ENCODE measurements at regions not wholly inside any gene's neighbourhood (a gene's known extent, or its start where the extent isn't known, plus 50 kb on each side); places are given as distances from the start of the nearest gene placed in this dataset.

- TF ChIP-seq, protein P1, sequence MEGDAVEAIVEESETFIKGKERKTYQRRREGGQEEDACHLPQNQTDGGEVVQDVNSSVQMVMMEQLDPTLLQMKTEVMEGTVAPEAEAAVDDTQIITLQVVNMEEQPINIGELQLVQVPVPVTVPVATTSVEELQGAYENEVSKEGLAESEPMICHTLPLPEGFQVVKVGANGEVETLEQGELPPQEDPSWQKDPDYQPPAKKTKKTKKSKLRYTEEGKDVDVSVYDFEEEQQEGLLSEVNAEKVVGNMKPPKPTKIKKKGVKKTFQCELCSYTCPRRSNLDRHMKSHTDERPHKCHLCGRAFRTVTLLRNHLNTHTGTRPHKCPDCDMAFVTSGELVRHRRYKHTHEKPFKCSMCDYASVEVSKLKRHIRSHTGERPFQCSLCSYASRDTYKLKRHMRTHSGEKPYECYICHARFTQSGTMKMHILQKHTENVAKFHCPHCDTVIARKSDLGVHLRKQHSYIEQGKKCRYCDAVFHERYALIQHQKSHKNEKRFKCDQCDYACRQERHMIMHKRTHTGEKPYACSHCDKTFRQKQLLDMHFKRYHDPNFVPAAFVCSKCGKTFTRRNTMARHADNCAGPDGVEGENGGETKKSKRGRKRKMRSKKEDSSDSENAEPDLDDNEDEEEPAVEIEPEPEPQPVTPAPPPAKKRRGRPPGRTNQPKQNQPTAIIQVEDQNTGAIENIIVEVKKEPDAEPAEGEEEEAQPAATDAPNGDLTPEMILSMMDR (IDR thresholded peaks at IDR 0.05): no peak
- TF ChIP-seq POLR2AphosphoS5 (IDR thresholded peaks at IDR 0.05): no peak
- no peak for TF ChIP-seq POLR2A (IDR thresholded peaks at IDR 0.05)
- no peak for TF ChIP-seq EP300 (IDR thresholded peaks at IDR 0.05)
Measured at GRCh38 chr6:113411011-113411410, 446.1 kb upstream of the MARCKS start.
